Liver (tissue), 8 donors: ENCODE measurements at regions not wholly inside any gene's neighbourhood (a gene's known extent, or its start where the extent isn't known, plus 50 kb on each side); places are given as distances from the start of the nearest gene placed in this dataset.

Experiments used
- DNase-seq: peaks from one replicate; pipeline ENCODE4 v3.0.0-alpha.2; 2017; ENCODE audit warnings: low spot score
- H3K27ac ChIP-seq, 2 donors: one replicate each; pipeline ENCODE4 v1.7.0; 2013; ENCODE audit warnings: inconsistent platforms in 2 of 2, low read length in 2 of 2, control low read depth in 1 of 2, low read depth in 1 of 2, mild to moderate bottlenecking in 1 of 2
- H3K27me3 ChIP-seq, 4 donors: one replicate each; pipeline versions ENCODE4 v1.6.1 to v1.7.0; 2013; ENCODE audit warnings: low read length in 3 of 4, inconsistent platforms in 1 of 4, mild to moderate bottlenecking in 1 of 4, moderate library complexity in 1 of 4; ENCODE audit not compliant: control insufficient read depth in 4 of 4, insufficient read depth in 4 of 4
- H3K36me3 ChIP-seq, 4 donors: one replicate each; pipeline versions ENCODE4 v1.6.1 to v1.7.0; 2013; ENCODE audit warnings: low read length in 3 of 4, mild to moderate bottlenecking in 3 of 4, low read depth in 1 of 4, moderate library complexity in 1 of 4; ENCODE audit not compliant: control insufficient read depth in 4 of 4, insufficient read depth in 3 of 4
- H3K4me1 ChIP-seq, 4 donors: one replicate each; pipeline versions ENCODE4 v1.6.1 to v1.7.0; 2013; ENCODE audit warnings: low read length in 3 of 4, mild to moderate bottlenecking in 3 of 4, moderate library complexity in 1 of 4; ENCODE audit not compliant: control insufficient read depth in 4 of 4, insufficient read depth in 4 of 4
- H3K4me3 ChIP-seq, 3 donors: one replicate each; pipeline versions ENCODE4 v1.6.1 to v1.7.0; 2013; ENCODE audit warnings: low read length in 3 of 3, control low read depth in 1 of 3, low read depth in 1 of 3, mild to moderate bottlenecking in 1 of 3
- H3K9ac ChIP-seq, 2 donors: one replicate each; pipeline ENCODE4 v1.7.0; 2013; ENCODE audit warnings: low read length in 2 of 2, mild to moderate bottlenecking in 2 of 2, moderate library complexity in 2 of 2, control low read depth in 1 of 2, low read depth in 1 of 2
- H3K9me3 ChIP-seq, 4 donors: one replicate each; pipeline versions ENCODE4 v1.6.1 to v1.7.0; 2013; ENCODE audit warnings: low read length in 3 of 4; ENCODE audit not compliant: control insufficient read depth in 4 of 4
- ATF3 ChIP-seq: IDR thresholded peaks from 2 replicates; pipeline ENCODE4 v1.6.1; 2016; ENCODE audit warnings: antibody characterized with exemption
- CTCF ChIP-seq: fragments of 150-350 bp; IDR thresholded peaks from 2 replicates; pipeline ENCODE4 v1.5.1; 2017; ENCODE audit warnings: improper control_type of control experiment, low read depth, low read length; ENCODE audit not compliant: missing input control
- EGR1 ChIP-seq, 2 donors: IDR thresholded peaks; 2 replicates each; pipeline ENCODE4 v1.6.1; 2016 to 2018; ENCODE audit warnings: antibody characterized with exemption in 2 of 2, low read depth in 2 of 2
- FOXA2 ChIP-seq: IDR thresholded peaks from 2 replicates; pipeline ENCODE4 v1.6.1; 2016; ENCODE audit warnings: antibody characterized with exemption
- GABPA ChIP-seq, 2 donors: IDR thresholded peaks in 1 of 2; conservative IDR thresholded peaks in 1 of 2; 2 replicates each; pipeline ENCODE4 v1.6.1; 2016; ENCODE audit warnings: antibody characterized with exemption in 2 of 2, mild to moderate bottlenecking in 1 of 2, moderate library complexity in 1 of 2
- HNF4A ChIP-seq, 2 donors: conservative IDR thresholded peaks; 2 replicates each; pipeline ENCODE4 v1.6.1; 2016; ENCODE audit warnings: antibody characterized with exemption in 2 of 2, mild to moderate bottlenecking in 2 of 2
- HNF4G ChIP-seq: IDR thresholded peaks from 2 replicates; pipeline ENCODE4 v1.6.1; 2016; ENCODE audit warnings: antibody characterized with exemption
- JUND ChIP-seq, 2 donors: IDR thresholded peaks; 2 replicates each; pipeline ENCODE4 v1.6.1; 2016; ENCODE audit warnings: antibody characterized with exemption in 2 of 2
- MAX ChIP-seq: IDR thresholded peaks from 2 replicates; pipeline ENCODE4 v1.6.1; 2016; ENCODE audit warnings: antibody characterized with exemption
- NR2F2 ChIP-seq: IDR thresholded peaks from 2 replicates; pipeline ENCODE4 v1.6.1; 2016; ENCODE audit warnings: antibody characterized with exemption
- RAD21 ChIP-seq, 2 donors: IDR thresholded peaks; 2 replicates each; pipeline ENCODE4 v1.6.1; 2016; ENCODE audit warnings: antibody characterized with exemption in 2 of 2, mild to moderate bottlenecking in 2 of 2
- REST ChIP-seq: IDR thresholded peaks from 2 replicates; pipeline ENCODE4 v1.6.1; 2016; ENCODE audit warnings: antibody characterized with exemption, mild to moderate bottlenecking
- RXRA ChIP-seq, 2 donors: IDR thresholded peaks; 2 replicates each; pipeline ENCODE4 v1.6.1; 2017 to 2018; ENCODE audit warnings: antibody characterized with exemption in 2 of 2, mild to moderate bottlenecking in 1 of 2
- SP1 ChIP-seq: IDR thresholded peaks from 2 replicates; pipeline ENCODE4 v1.6.1; 2018; ENCODE audit warnings: antibody characterized with exemption, mild to moderate bottlenecking
- TAF1 ChIP-seq: conservative IDR thresholded peaks from 2 replicates; pipeline ENCODE4 v1.6.1; 2016; ENCODE audit warnings: antibody characterized with exemption, mild to moderate bottlenecking
- YY1 ChIP-seq: IDR thresholded peaks from 2 replicates; pipeline ENCODE4 v1.6.1; 2016; ENCODE audit warnings: antibody characterized with exemption, mild to moderate bottlenecking
- ZBTB33 ChIP-seq: IDR thresholded peaks from 2 replicates; pipeline ENCODE4 v1.6.1; 2016; ENCODE audit warnings: antibody characterized with exemption
- WGBS: extraction: QIAGEN DNeasy Blood & Tissue Kit; methylation state at CpG from one replicate; pipeline ENCODE4 v1.1.7; 2013; 5-methylcytosine and 5-hydroxymethylcytosine counted together
- donor health status: healthy.
- donor health status: healthy.
- donor health status: healthy.
- donor health status: healthy.
- donor health status: healthy.

GRCh38 chr10:36171953-36172940 lies 530.2 kb upstream of the FZD8 start:
- TF ChIP-seq MAX: no peak
- TF ChIP-seq REST: no peak
- no peak for TF ChIP-seq RXRA (IDR thresholded peaks at IDR 0.05)
- TF ChIP-seq HNF4G: no peak
- no peak for TF ChIP-seq ATF3
- WGBS: 63% methylated on average over 10 of the region's 10 CpGs
- DNase-seq: no peak

GRCh38 chr10:36171556-36171952 lies 529.5 kb upstream of the FZD8 start:
- H3K27ac ChIP-seq: no peak overlapping the region
- H3K4me1 ChIP-seq: no peaks in the 10 kb centered on the region
- no peak overlapping the region for H3K9ac ChIP-seq
- DNase-seq: no peak
- no peak overlapping the region for H3K4me3 ChIP-seq
- no peak for TF ChIP-seq RXRA (IDR thresholded peaks at IDR 0.05)
- no peak for TF ChIP-seq NR2F2
- no peak for TF ChIP-seq HNF4G
- no peak for TF ChIP-seq GABPA (IDR thresholded peaks at IDR 0.05 in 1 of 2, conservative IDR thresholded peaks at IDR 0.05 in 1 of 2)
- no peak for TF ChIP-seq SP1
- no peak for TF ChIP-seq ATF3
- TF ChIP-seq YY1: no peak
- no peak for TF ChIP-seq FOXA2
- TF ChIP-seq TAF1: no peak
- no peak for TF ChIP-seq EGR1 (IDR thresholded peaks at IDR 0.05; ENCODE audit: low read depth in 2 of 2)
- no peak for TF ChIP-seq ZBTB33
- TF ChIP-seq RAD21 (IDR thresholded peaks at IDR 0.05): no peak
- no peak for TF ChIP-seq HNF4A (conservative IDR thresholded peaks at IDR 0.05)
- no peak for TF ChIP-seq CTCF
- no peak for TF ChIP-seq JUND (IDR thresholded peaks at IDR 0.05)
- TF ChIP-seq MAX: no peak
- H3K9me3 ChIP-seq: no peaks in the 10 kb centered on the region
- no peaks in the 10 kb centered on the region for H3K36me3 ChIP-seq
- H3K27me3 ChIP-seq: no peaks in the 10 kb centered on the region
- WGBS: 65% methylated on average over 1 of the region's 1 CpG

More at GRCh38 chr10:36171953-36172940, 530.2 kb upstream of the FZD8 start:
- no peaks in the 10 kb centered on the region for H3K4me1 ChIP-seq
- H3K27ac ChIP-seq: peak overlapping the region in 1 of 2 donors; percentile 30
- no peak overlapping the region for H3K9ac ChIP-seq
- H3K36me3 ChIP-seq: no peaks in the 10 kb centered on the region
- no peaks in the 10 kb centered on the region for H3K9me3 ChIP-seq
- H3K4me3 ChIP-seq: no peak overlapping the region
- H3K27me3 ChIP-seq: no peaks in the 10 kb centered on the region
